ENCODE measurements at regions not wholly inside any gene's neighbourhood (a gene's known extent, or its start where the extent isn't known, plus 50 kb on each side); places are given as distances from the start of the nearest gene placed in this dataset.
A peak's percentile ranks its signal among the peaks of the same experiment; 100 is the strongest.
"Not testable (repeated sequence)": the region's sequence is repeated elsewhere in the genome, so short reads cannot be mapped to it uniquely, and the experiment has no call there.

GRCh38 chr5:115424030-115424429 lies 120.5 kb downstream of the FEM1C start:
- Histone ChIP-seq H3K9me3 (no peaks in the 10 kb centered on the region), H3K4me3 (no peak overlapping the region), H3K27me3 (no peaks in the 10 kb centered on the region), H3K4me1 (peaks cover 56 to 58% of the 10 kb centered on the region in 2 donors), H3K27ac (peak overlapping the region; percentile 81 to 86 (median 84)), H3K36me3 (no peaks in the 10 kb centered on the region)
- intact Hi-C loops (cut with DNase I; ENCODE audit: low total_unique reads) (no loop called here), in situ Hi-C loops (cut with MboI; ENCODE audit: low sequenced_read_pairs in 4 of 4) (no loop called here)
- TF ChIP-seq POLR2A (IDR thresholded peaks at IDR 0.05) (no peak), CTCF (IDR thresholded peaks at IDR 0.05 in 4 of 5, conservative IDR thresholded peaks at IDR 0.05 in 1 of 5) (no peak)
- DNase-seq: no peak
- ATAC-seq: peak in 1 of 2 donors; percentile 14

GRCh38 chr5:115423541-115423940 lies 121.0 kb downstream of the FEM1C start:
- DNase-seq: peak; percentile 72 to 91
- Histone ChIP-seq H3K36me3 (no peaks in the 10 kb centered on the region), H3K4me1 (peaks cover 51 to 60% of the 10 kb centered on the region in 2 donors), H3K4me3 (no peak overlapping the region), H3K27me3 (no peaks in the 10 kb centered on the region), H3K9me3 (no peaks in the 10 kb centered on the region), H3K27ac (peak overlapping the region; percentile 81 to 86 (median 84))
- ATAC-seq: peak; percentile 94 to 99
- in situ Hi-C loops (cut with MboI; ENCODE audit: low sequenced_read_pairs in 4 of 4): no loop called here
- TF ChIP-seq POLR2A (IDR thresholded peaks at IDR 0.05): peak; percentile 31 to 43
- no peak for TF ChIP-seq CTCF (IDR thresholded peaks at IDR 0.05 in 4 of 5, conservative IDR thresholded peaks at IDR 0.05 in 1 of 5)
- intact Hi-C loops (cut with DNase I; ENCODE audit: low total_unique reads): loop anchor here (2.0 kb wide), 2 partner anchors 47 to 121 kb away; partner anchors contain the start of gene FEM1C

- intact Hi-C loops (cut with DNase I; ENCODE audit: low total_unique reads): loop anchor here (2.0 kb wide), 2 partner anchors 46 to 122 kb away; partner anchors contain the start of gene FEM1C
Observed at GRCh38 chr5:115423051-115423450, 121.5 kb downstream of the FEM1C start.

GRCh38 chr5:115420812-115421211 lies 123.8 kb downstream of the FEM1C start:
- in situ Hi-C loops (cut with MboI; ENCODE audit: low sequenced_read_pairs in 4 of 4); intact Hi-C loops (cut with DNase I; ENCODE audit: low total_unique reads); H3K9me3 ChIP-seq; ATAC-seq; DNase-seq; H3K36me3 ChIP-seq; H3K4me3 ChIP-seq; H3K27ac ChIP-seq; H3K27me3 ChIP-seq: not testable (repeated sequence)
- H3K4me1 ChIP-seq: peaks cover 39 to 41% of the 10 kb centered on the region in 2 donors

More at GRCh38 chr5:115423051-115423450, 121.5 kb downstream of the FEM1C start:
- Histone ChIP-seq H3K4me1 (peaks cover 51 to 55% of the 10 kb centered on the region in 2 donors), H3K4me3 (no peak overlapping the region), H3K27ac (peak overlapping the region; percentile 81 to 86 (median 84)), H3K27me3 (no peaks in the 10 kb centered on the region), H3K36me3 (no peaks in the 10 kb centered on the region), H3K9me3 (no peaks in the 10 kb centered on the region)
- in situ Hi-C loops (cut with MboI; ENCODE audit: low sequenced_read_pairs in 4 of 4): no loop called here
- TF ChIP-seq POLR2A (IDR thresholded peaks at IDR 0.05): no peak
- no peak for TF ChIP-seq CTCF (IDR thresholded peaks at IDR 0.05 in 4 of 5, conservative IDR thresholded peaks at IDR 0.05 in 1 of 5)
- ATAC-seq (peak in 1 of 2 donors; percentile 1), DNase-seq (no peak)

GRCh38 chr5:115419846-115420585 lies 123.6 kb upstream of the CCDC112 start:
- intact Hi-C loops (cut with DNase I; ENCODE audit: low total_unique reads): no loop called here
- Histone ChIP-seq H3K27ac (peak overlapping the region in 2 of 4 donors; percentile 23 to 52), H3K27me3 (no peaks in the 10 kb centered on the region), H3K4me1 (peaks cover 39 to 41% of the 10 kb centered on the region in 2 donors), H3K9me3 (no peaks in the 10 kb centered on the region), H3K36me3 (no peaks in the 10 kb centered on the region), H3K4me3 (no peak overlapping the region)
- DNase-seq (no peak), ATAC-seq (no peak)
- TF ChIP-seq CTCF (IDR thresholded peaks at IDR 0.05 in 4 of 5, conservative IDR thresholded peaks at IDR 0.05 in 1 of 5) (no peak), POLR2A (IDR thresholded peaks at IDR 0.05) (no peak)
- in situ Hi-C loops (cut with MboI; ENCODE audit: low sequenced_read_pairs in 4 of 4): no loop called here
